Karpas-422 (cell line): ENCODE measurements at regions not wholly inside any gene's neighbourhood (a gene's known extent, or its start where the extent isn't known, plus 50 kb on each side); places are given as distances from the start of the nearest gene placed in this dataset.
"Not testable (repeated sequence)": the region's sequence is repeated elsewhere in the genome, so short reads cannot be mapped to it uniquely, and the experiment has no call there.

ENCODE experiments used
- DNase-seq: peaks from one replicate; pipeline ENCODE4 v3.0.0-alpha.2; 2015
- H2AFZ ChIP-seq: fragments of 200-600 bp; sonication (generic); 2 replicates; pipeline ENCODE4 v1.6.1; 2014; ENCODE audit warnings: antibody characterized with exemption, low read length, mixed read lengths
- H3K27ac ChIP-seq: fragments of 200-600 bp; sonication (generic); 2 replicates; pipeline ENCODE4 v1.5.1; 2014; ENCODE audit warnings: mild to moderate bottlenecking, low read length, moderate library complexity
- H3K27me3 ChIP-seq: fragments of 200-600 bp; sonication (generic); 2 replicates; pipeline ENCODE4 v1.6.1; 2014; ENCODE audit warnings: low read length, mixed read lengths
- H3K36me3 ChIP-seq: fragments of 200-600 bp; sonication (generic); 2 replicates; pipeline ENCODE4 v1.6.1; 2014; ENCODE audit warnings: low read length, mixed read lengths; ENCODE audit not compliant: insufficient read depth
- H3K4me1 ChIP-seq: fragments of 200-600 bp; sonication (generic); 2 replicates; pipeline ENCODE4 v1.6.1; 2014; ENCODE audit warnings: mild to moderate bottlenecking, low read length, mixed read lengths
- H3K4me2 ChIP-seq: fragments of 200-600 bp; sonication (generic); 2 replicates; pipeline ENCODE4 v1.6.1; 2014; ENCODE audit warnings: low read length, low read depth, mild to moderate bottlenecking; ENCODE audit not compliant: poor library complexity, severe bottlenecking
- H3K4me3 ChIP-seq: fragments of 200-600 bp; sonication (generic); 2 replicates; pipeline ENCODE4 v1.5.1; 2014; ENCODE audit warnings: mild to moderate bottlenecking, antibody characterized with exemption, low read length, mixed read lengths
- H3K79me2 ChIP-seq: fragments of 200-600 bp; sonication (generic); 2 replicates; pipeline ENCODE4 v1.6.1; 2014; ENCODE audit warnings: mild to moderate bottlenecking, low read length, mixed read lengths
- H3K9ac ChIP-seq: fragments of 200-600 bp; sonication (generic); 2 replicates; pipeline ENCODE4 v1.6.0; 2014; ENCODE audit warnings: low read length
- H3K9me2 ChIP-seq: fragments of 200-600 bp; sonication (generic), shearing (Covaris generic); replicated peaks from 2 replicates; pipeline ENCODE4 v1.6.0; 2014; ENCODE audit warnings: mild to moderate bottlenecking, low read length, moderate library complexity; ENCODE audit not compliant: insufficient read depth
- H3K9me3 ChIP-seq: fragments of 300-700, 200-600 bp; sonication (generic); 2 replicates; pipeline ENCODE4 v1.6.1; 2014; ENCODE audit warnings: low read length, mixed read lengths
- H4K20me1 ChIP-seq: fragments of 200-600 bp; sonication (generic); 2 replicates; pipeline ENCODE4 v1.6.1; 2014; ENCODE audit warnings: mild to moderate bottlenecking, antibody characterized with exemption, low read length, low read depth; ENCODE audit not compliant: insufficient read depth

- Histone ChIP-seq H2AFZ (no peak overlapping the region), H3K4me2 (no peak overlapping the region)
These were observed 111.3 kb upstream of the ADRA1B start for GRCh38 chr5:159805021-159805420.

GRCh38 chr5:159807135-159807534 lies 109.1 kb upstream of the ADRA1B start:
- not testable (repeated sequence) for H3K4me3 ChIP-seq, H3K9ac ChIP-seq, H2AFZ ChIP-seq, H3K27me3 ChIP-seq, H4K20me1 ChIP-seq, H3K4me2 ChIP-seq, H3K79me2 ChIP-seq, H3K36me3 ChIP-seq, DNase-seq, H3K9me3 ChIP-seq, H3K4me1 ChIP-seq, H3K9me2 ChIP-seq, H3K27ac ChIP-seq

More at GRCh38 chr5:159805021-159805420, 111.3 kb upstream of the ADRA1B start:
- H3K36me3 ChIP-seq: no peaks in the 10 kb centered on the region
- H3K9ac ChIP-seq: no peak overlapping the region
- no peaks in the 10 kb centered on the region for H4K20me1 ChIP-seq
- no peaks in the 10 kb centered on the region for H3K9me2 ChIP-seq
- no peak overlapping the region for H3K27ac ChIP-seq
- no peaks in the 10 kb centered on the region for H3K79me2 ChIP-seq
- H3K9me3 ChIP-seq: no peaks in the 10 kb centered on the region
- H3K27me3 ChIP-seq: no peaks in the 10 kb centered on the region
- H3K4me1 ChIP-seq: no peaks in the 10 kb centered on the region
- no peak overlapping the region for H3K4me3 ChIP-seq
- DNase-seq: no peak

GRCh38 chr5:159807586-159807985 lies 108.7 kb upstream of the ADRA1B start:
- H3K4me2 ChIP-seq: no peak overlapping the region
- H3K4me1 ChIP-seq: no peaks in the 10 kb centered on the region
- H3K36me3 ChIP-seq: no peaks in the 10 kb centered on the region
- H3K79me2 ChIP-seq: no peaks in the 10 kb centered on the region
- no peak overlapping the region for H3K4me3 ChIP-seq
- no peaks in the 10 kb centered on the region for H3K9me3 ChIP-seq
- H3K27ac ChIP-seq: no peak overlapping the region
- no peak overlapping the region for H2AFZ ChIP-seq
- no peak for DNase-seq
- H3K27me3 ChIP-seq: no peaks in the 10 kb centered on the region
- no peak overlapping the region for H3K9ac ChIP-seq
- no peaks in the 10 kb centered on the region for H4K20me1 ChIP-seq
- no peaks in the 10 kb centered on the region for H3K9me2 ChIP-seq

- peak; percentile 23 for DNase-seq
- no peaks in the 10 kb centered on the region for H3K36me3 ChIP-seq
- no peak overlapping the region for H3K27ac ChIP-seq
- no peak overlapping the region for H3K4me3 ChIP-seq
- no peak overlapping the region for H2AFZ ChIP-seq
- H3K27me3 ChIP-seq: no peaks in the 10 kb centered on the region
- no peaks in the 10 kb centered on the region for H3K4me1 ChIP-seq
- H3K9me2 ChIP-seq: no peaks in the 10 kb centered on the region
- H3K79me2 ChIP-seq: no peaks in the 10 kb centered on the region
- no peak overlapping the region for H3K4me2 ChIP-seq
- H4K20me1 ChIP-seq: no peaks in the 10 kb centered on the region
- H3K9ac ChIP-seq: no peak overlapping the region
- H3K9me3 ChIP-seq: no peaks in the 10 kb centered on the region
These were observed 104.6 kb upstream of the ADRA1B start for GRCh38 chr5:159811712-159812111.

- not testable (repeated sequence) for H3K4me1 ChIP-seq, H3K27ac ChIP-seq, H3K79me2 ChIP-seq, H3K36me3 ChIP-seq, H3K4me2 ChIP-seq, H3K27me3 ChIP-seq, H3K4me3 ChIP-seq, H3K9me2 ChIP-seq, H3K9ac ChIP-seq, H2AFZ ChIP-seq, DNase-seq, H3K9me3 ChIP-seq, H4K20me1 ChIP-seq
These were observed 103.5 kb upstream of the ADRA1B start for GRCh38 chr5:159812759-159813158.

- H3K4me1 ChIP-seq: no peaks in the 10 kb centered on the region
- DNase-seq: no peak
- no peak overlapping the region for H2AFZ ChIP-seq
These were observed 102.1 kb upstream of the ADRA1B start for GRCh38 chr5:159814222-159814621.

GRCh38 chr5:159814805-159815585 lies 101.3 kb upstream of the ADRA1B start:
- Histone ChIP-seq H3K79me2 (no peaks in the 10 kb centered on the region), H3K4me1 (no peaks in the 10 kb centered on the region), H3K27me3 (no peaks in the 10 kb centered on the region), H3K9me3 (no peaks in the 10 kb centered on the region), H3K4me3 (no peak overlapping the region), H3K4me2 (no peak overlapping the region), H3K9ac (no peak overlapping the region), H3K9me2 (no peaks in the 10 kb centered on the region), H3K36me3 (no peaks in the 10 kb centered on the region), H3K27ac (no peak overlapping the region), H2AFZ (no peak overlapping the region), H4K20me1 (no peaks in the 10 kb centered on the region)
- no peak for DNase-seq

More at GRCh38 chr5:159814222-159814621, 102.1 kb upstream of the ADRA1B start:
- Histone ChIP-seq H3K79me2 (no peaks in the 10 kb centered on the region), H3K9me3 (no peaks in the 10 kb centered on the region), H3K36me3 (no peaks in the 10 kb centered on the region), H3K9ac (no peak overlapping the region), H3K27ac (no peak overlapping the region), H4K20me1 (no peaks in the 10 kb centered on the region), H3K4me3 (no peak overlapping the region), H3K27me3 (no peaks in the 10 kb centered on the region), H3K4me2 (no peak overlapping the region), H3K9me2 (no peaks in the 10 kb centered on the region)

- H3K9ac ChIP-seq: no peak overlapping the region
- no peak overlapping the region for H3K27ac ChIP-seq
These were observed 98.8 kb upstream of the ADRA1B start for GRCh38 chr5:159817262-159818029.

More at GRCh38 chr5:159817262-159818029, 98.8 kb upstream of the ADRA1B start:
- H3K9me3 ChIP-seq: no peaks in the 10 kb centered on the region
- no peak for DNase-seq
- H4K20me1 ChIP-seq: no peaks in the 10 kb centered on the region
- H3K79me2 ChIP-seq: no peaks in the 10 kb centered on the region
- no peak overlapping the region for H3K4me3 ChIP-seq
- no peak overlapping the region for H3K4me2 ChIP-seq
- H3K36me3 ChIP-seq: no peaks in the 10 kb centered on the region
- H2AFZ ChIP-seq: no peak overlapping the region
- no peaks in the 10 kb centered on the region for H3K4me1 ChIP-seq
- H3K9me2 ChIP-seq: no peaks in the 10 kb centered on the region
- no peaks in the 10 kb centered on the region for H3K27me3 ChIP-seq
